ELR (cell line): ENCODE measurements at regions not wholly inside any gene's neighbourhood (a gene's known extent, or its start where the extent isn't known, plus 50 kb on each side); places are given as distances from the start of the nearest gene placed in this dataset.
A peak's percentile ranks its signal among the peaks of the same experiment; 100 is the strongest.

Source experiments
- DNase-seq: peaks from one replicate; pipeline ENCODE4 v3.0.0-alpha.2; 2015; ENCODE audit warnings: low read depth

DNA sequence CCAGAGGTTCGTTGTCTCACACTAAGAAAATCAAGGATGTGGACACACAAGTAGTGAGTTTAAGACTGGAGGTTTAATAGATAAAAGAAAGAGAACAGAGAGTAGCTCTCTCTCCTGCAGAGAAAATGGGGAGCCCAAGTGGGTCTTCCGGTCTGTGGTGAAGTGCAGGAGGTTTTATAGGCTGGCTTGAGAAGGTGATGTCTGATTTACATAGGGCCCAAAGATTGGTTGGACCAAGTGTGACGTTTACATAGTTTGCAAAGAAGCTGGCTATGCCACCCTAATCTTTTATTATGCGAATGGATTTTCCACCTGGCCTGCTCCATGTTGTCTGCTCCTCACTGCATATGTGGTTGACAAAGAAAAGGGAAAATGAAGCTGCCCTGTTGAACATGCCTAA is 430.4 kb upstream of the TRIB2 start:
- no peak for DNase-seq

DNA sequence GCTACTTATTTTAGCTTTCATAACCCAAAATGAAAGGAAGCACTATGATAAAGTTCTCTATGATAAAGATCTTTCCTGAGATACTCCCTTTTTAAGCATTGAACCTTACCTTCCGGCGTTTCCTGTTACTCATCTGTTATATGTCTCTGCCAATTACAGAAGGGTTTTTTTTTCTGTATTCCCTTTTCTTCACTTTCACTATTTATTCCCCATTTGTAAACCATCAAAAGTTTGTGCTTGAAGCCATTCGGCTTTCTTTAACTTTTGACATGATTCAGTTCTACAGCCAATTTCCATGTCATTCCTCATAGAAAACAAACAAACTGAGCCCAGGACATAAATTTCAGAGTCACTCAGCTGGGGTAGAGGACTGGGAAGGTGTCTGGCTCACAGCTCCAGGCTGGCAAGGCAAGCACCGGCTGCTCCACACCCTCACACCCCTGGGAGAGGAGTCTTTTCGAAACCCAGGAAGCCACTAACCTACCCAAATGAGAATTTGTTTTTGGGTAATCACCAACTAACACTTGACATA is 429.4 kb upstream of the TRIB2 start:
- DNase-seq, result peak; percentile 72

- no peak for DNase-seq
These were observed 428.7 kb upstream of the TRIB2 start for GRCh38 chr2:12288048-12288447.

DNA sequence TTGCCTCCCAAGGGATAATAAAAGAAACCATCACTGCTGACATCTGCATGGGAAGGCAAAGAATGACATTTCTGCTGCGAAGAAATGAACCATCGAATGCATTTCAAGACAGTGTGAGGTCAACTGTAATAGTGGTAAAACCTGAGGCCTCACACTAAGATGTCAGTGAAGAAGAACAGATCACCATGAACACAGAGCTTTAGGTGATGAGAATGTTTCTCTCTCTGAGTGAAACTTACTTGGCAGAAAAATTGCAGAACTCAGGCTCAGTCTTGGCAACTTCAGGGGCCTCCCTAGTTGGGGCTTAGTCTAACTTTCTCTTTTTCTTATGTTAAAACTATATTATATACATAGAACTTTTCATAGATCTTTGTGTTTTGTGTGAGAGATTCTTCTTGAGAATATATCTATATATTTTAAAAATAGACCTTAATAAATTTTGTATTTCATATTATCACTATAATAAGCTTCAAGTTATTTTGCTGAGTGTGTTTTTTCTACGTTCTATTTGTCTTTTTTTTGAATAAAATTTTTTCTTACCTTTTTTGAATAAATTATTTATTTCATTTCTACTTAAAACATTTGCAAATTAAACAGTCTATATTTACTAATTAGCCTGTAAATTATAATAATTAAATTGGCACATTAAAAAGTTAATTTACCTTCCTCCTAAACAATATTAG is 427.5 kb upstream of the TRIB2 start:
- no peak for DNase-seq

DNA sequence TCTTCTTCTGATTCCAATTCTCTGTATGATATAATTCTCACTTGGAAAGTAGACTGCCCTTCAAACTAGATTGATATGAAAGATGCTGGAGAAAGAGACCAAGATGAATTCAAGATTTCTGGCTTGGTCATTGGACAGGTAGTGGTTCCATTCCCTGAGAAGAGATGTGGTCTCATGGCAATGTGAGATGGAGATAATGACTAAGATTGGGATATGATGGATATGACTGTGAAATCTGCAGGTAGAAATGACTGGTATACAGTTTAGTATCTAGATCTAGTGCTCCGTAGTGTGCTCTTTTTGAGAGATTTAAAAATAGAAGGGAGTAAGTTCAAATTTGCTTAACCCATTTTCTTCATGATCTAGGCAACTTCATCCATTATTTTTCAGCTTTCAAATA is 425.4 kb upstream of the TRIB2 start:
- DNase-seq, result no peak

GRCh38 chr2:12293874-12294273 is 422.9 kb upstream of the TRIB2 start:
- DNase-seq, result no peak

DNA sequence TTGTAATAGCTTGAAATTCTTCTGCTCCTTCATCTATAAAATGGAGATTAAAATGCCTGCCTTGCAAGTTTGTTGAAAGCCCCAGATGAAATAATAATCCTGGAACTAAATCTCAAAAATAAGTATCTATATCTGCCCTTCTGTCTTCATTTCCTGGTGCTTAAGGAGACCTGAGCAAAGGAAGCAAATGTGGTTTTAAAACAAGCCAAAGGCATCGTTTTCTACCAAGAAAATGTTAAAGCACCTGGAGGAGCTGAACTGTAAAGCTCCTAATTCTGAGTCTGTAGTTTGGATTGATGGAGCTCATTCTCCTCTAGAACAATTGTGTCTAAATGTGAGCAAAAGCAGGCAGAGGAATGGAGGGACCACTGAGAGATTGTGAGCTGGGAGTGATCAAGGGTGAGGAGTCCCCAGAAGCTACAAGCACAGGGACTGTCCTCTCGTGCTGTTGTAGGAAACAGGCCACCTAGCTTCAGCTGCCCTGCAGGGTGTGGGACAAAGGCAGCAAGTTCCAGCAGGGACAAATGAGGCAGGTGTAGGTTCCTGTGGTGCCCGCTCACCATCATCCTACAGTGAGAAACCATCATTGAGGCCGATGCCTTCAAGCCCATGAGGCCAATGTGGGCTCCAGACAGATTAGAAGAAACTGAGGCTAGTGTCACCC is 420.7 kb upstream of the TRIB2 start:
- no peak for DNase-seq

GRCh38 chr2:12296915-12297314 is 419.8 kb upstream of the TRIB2 start:
- DNase-seq, result no peak

- no peak for DNase-seq
These were observed 418.4 kb upstream of the TRIB2 start for GRCh38 chr2:12298352-12298751.

DNA sequence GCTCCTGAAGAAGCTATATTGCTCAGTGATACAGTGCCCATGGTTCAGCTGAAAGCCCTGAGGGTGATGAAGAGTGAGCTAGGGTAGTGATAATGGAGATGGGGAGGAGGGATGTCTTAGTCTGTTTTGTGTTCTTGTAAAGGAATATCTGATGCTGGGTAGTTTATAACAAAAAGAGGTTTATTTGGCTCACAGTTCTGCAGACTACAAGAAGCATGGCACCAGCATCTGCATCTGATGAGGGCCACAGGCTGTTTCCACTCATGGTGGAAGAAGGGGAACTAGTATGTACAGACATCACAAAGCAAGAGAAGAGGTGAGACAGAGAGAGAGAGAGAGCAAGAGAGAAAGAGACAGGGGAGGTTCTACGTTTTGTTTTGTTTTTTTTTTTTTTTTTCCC is 417.3 kb upstream of the TRIB2 start:
- DNase-seq, result no peak

- DNase-seq, result peak; percentile 8
These were observed 416.6 kb upstream of the TRIB2 start for GRCh38 chr2:12300019-12300602.

- peak; percentile 26 for DNase-seq
These were observed 415.8 kb upstream of the TRIB2 start for GRCh38 chr2:12300927-12301326.

GRCh38 chr2:12302140-12302539 is 414.6 kb upstream of the TRIB2 start:
- DNase-seq, result no peak

- no peak for DNase-seq
These were observed 414.0 kb upstream of the TRIB2 start for GRCh38 chr2:12302691-12303090.

GRCh38 chr2:12303181-12304030 is 413.3 kb upstream of the TRIB2 start:
- DNase-seq, result peak; percentile 72

GRCh38 chr2:12304564-12305171 is 412.1 kb upstream of the TRIB2 start:
- no peak for DNase-seq

- no peak for DNase-seq
These were observed 410.8 kb upstream of the TRIB2 start for GRCh38 chr2:12305931-12306330.

DNA sequence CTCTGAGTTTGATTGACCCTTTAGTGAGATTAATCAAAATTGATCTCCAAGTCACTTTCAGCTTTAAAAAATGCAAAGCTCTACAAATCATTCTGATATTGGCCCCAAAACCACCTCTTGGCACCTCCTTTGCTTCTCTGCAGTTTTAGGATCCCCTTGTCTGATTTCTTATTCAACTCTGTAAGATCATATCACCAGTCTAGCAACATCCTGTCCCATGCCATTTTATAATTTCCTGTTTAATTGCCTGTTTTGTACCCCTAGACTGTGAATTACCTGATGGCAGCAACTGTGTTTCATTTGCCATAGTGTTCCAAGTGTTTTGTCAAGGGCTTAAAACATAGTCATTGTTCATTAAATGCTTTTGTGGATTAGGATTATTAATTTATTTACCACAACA is 406.3 kb upstream of the TRIB2 start:
- DNase-seq, result no peak

- no peak for DNase-seq
These were observed 403.1 kb upstream of the TRIB2 start for GRCh38 chr2:12313445-12314126.

- no peak for DNase-seq
These were observed 402.5 kb upstream of the TRIB2 start for GRCh38 chr2:12314127-12314760.

- DNase-seq, result no peak
These were observed 401.5 kb upstream of the TRIB2 start for GRCh38 chr2:12315224-12315623.
